RWPE2 (cell line): ENCODE measurements at regions not wholly inside any gene's neighbourhood (a gene's known extent, or its start where the extent isn't known, plus 50 kb on each side); places are given as distances from the start of the nearest gene placed in this dataset.

Experiments
- ATAC-seq: fragments of 200-7000 bp; cut with Tn5 transposase; 3 replicates; pipeline ENCODE4 v1.9.1; 2021; ENCODE audit warnings: low read depth
- DNase-seq: peaks from one replicate; pipeline ENCODE4 v3.0.0-alpha.2; 2020; ENCODE audit warnings: low spot score
- H3K27ac ChIP-seq: fragments of 450-650 bp; 2 replicates; pipeline ENCODE4 v1.5.1; 2017; ENCODE audit warnings: mild to moderate bottlenecking; ENCODE audit not compliant: poor library complexity, severe bottlenecking
- H3K27me3 ChIP-seq: fragments of 250-450 bp; sonication (Bioruptor Pico); 2 replicates; pipeline ENCODE4 v1.5.1; 2021; ENCODE audit warnings: mild to moderate bottlenecking, moderate library complexity; ENCODE audit not compliant: insufficient read depth, poor library complexity, severe bottlenecking
- H3K36me3 ChIP-seq: fragments of 250-450 bp; sonication (Bioruptor Pico); 2 replicates; pipeline ENCODE4 v1.5.1; 2020; ENCODE audit warnings: low read depth, mild to moderate bottlenecking, moderate library complexity
- H3K4me1 ChIP-seq: fragments of 250-450 bp; sonication (Bioruptor Pico); 2 replicates; pipeline ENCODE4 v1.5.1; 2021; ENCODE audit warnings: mild to moderate bottlenecking, moderate library complexity; ENCODE audit not compliant: insufficient read depth, poor library complexity, severe bottlenecking
- H3K4me3 ChIP-seq: fragments of 250-450 bp; sonication (Bioruptor Pico); 2 replicates; pipeline ENCODE4 v1.5.1; 2021; ENCODE audit warnings: mild to moderate bottlenecking, moderate library complexity; ENCODE audit not compliant: severe bottlenecking
- H3K9me3 ChIP-seq: fragments of 250-450 bp; sonication (Bioruptor Pico); 2 replicates; pipeline ENCODE4 v1.5.1; 2021; ENCODE audit warnings: mild to moderate bottlenecking, moderate library complexity; ENCODE audit not compliant: severe bottlenecking
- TF ChIP-seq, protein P1 (sequence below): fragments of 450-650 bp; IDR thresholded peaks from one replicate; pipeline ENCODE4 v1.5.1; 2017; ENCODE audit warnings: mild to moderate bottlenecking, moderate library complexity; ENCODE audit not compliant: poor library complexity, severe bottlenecking

DNA sequence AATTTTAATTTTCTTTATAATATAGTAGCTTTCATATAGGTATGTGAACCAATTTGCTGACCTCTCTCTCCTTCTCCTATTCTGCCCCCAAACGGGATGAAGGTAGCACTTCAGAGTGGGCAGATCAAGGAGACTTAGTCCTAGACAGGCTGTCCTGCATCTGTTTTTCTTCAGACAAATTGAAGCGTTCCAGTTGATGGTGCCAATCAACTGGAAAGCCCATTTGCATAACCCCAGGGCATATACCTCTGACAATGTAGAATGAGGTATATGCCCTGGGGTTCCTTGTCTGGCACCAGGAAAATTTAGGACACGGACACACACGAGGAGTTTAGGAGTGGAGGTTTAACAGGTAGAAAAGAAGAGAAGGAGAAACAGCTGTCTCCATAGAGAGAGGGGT lies 502.9 kb downstream of the HTR7 start:
- no peaks in the 10 kb centered on the region for H3K27me3 ChIP-seq
- no peaks in the 10 kb centered on the region for H3K4me1 ChIP-seq
- no peak overlapping the region for H3K4me3 ChIP-seq
- H3K9me3 ChIP-seq = no peaks in the 10 kb centered on the region
- no peaks in the 10 kb centered on the region for H3K36me3 ChIP-seq
- TF ChIP-seq, protein P1, sequence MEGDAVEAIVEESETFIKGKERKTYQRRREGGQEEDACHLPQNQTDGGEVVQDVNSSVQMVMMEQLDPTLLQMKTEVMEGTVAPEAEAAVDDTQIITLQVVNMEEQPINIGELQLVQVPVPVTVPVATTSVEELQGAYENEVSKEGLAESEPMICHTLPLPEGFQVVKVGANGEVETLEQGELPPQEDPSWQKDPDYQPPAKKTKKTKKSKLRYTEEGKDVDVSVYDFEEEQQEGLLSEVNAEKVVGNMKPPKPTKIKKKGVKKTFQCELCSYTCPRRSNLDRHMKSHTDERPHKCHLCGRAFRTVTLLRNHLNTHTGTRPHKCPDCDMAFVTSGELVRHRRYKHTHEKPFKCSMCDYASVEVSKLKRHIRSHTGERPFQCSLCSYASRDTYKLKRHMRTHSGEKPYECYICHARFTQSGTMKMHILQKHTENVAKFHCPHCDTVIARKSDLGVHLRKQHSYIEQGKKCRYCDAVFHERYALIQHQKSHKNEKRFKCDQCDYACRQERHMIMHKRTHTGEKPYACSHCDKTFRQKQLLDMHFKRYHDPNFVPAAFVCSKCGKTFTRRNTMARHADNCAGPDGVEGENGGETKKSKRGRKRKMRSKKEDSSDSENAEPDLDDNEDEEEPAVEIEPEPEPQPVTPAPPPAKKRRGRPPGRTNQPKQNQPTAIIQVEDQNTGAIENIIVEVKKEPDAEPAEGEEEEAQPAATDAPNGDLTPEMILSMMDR = no peak
- no peak overlapping the region for H3K27ac ChIP-seq
- ATAC-seq (no peak), DNase-seq (no peak)

DNA sequence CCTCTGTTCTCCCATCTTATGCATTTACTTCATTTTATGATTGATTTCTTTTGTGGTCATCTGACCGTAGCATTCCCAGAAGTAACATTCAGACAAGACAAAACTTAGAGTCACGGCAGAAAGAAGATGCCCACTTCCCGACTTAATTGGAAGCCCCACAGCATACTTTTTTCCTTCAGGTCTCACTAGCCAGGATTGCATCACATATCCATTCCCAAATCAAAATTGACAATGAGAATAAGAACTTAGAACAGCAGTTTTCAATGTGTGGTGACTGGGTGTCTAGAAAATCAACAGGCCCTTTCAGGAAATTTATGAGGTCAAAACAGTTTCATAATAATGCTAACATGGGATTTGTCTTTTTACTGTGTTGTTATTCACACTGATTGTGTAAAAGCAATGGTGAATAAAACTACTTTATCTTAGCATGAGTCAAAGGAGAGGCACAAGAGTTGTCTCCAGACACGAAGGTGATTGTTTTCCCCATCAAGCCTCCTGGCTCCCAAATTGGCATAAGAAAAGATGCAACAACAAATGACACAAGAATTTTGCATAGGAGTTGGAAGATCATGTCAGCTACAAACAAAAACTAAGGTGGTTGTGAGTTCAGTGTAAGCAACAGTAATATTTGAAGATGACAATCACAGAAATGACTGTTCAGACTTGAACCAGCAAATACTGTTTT lies 493.9 kb downstream of the HTR7 start:
- Histone ChIP-seq H3K4me3 (no peak overlapping the region), H3K4me1 (no peaks in the 10 kb centered on the region), H3K27ac (no peak overlapping the region), H3K27me3 (no peaks in the 10 kb centered on the region), H3K9me3 (no peaks in the 10 kb centered on the region), H3K36me3 (no peaks in the 10 kb centered on the region)
- TF ChIP-seq, protein P1 = no peak
- no peak for DNase-seq
- ATAC-seq = no peak

DNA sequence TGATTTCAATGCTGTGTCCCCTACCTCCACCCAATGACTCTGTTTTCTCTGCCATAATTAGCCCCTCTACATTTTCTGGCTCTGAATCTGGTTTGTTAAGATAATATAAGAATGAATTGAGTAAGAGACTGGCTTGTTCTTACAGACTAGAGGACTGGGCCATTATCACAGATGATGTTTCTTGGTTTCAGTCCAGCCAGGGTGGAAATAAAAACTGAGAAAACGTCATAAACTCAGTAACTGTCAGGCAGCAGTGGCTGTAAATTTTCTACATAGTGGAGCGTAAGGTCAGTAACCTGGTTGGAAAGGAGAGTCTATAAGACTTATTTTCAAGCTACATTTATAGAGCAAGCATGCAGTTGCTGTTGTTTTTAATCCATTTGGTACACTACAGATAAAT lies 485.4 kb downstream of the HTR7 start:
- H3K36me3 ChIP-seq = no peaks in the 10 kb centered on the region
- H3K9me3 ChIP-seq = no peaks in the 10 kb centered on the region
- no peaks in the 10 kb centered on the region for H3K4me1 ChIP-seq
- TF ChIP-seq, protein P1 = no peak
- no peaks in the 10 kb centered on the region for H3K27me3 ChIP-seq
- no peak overlapping the region for H3K27ac ChIP-seq
- H3K4me3 ChIP-seq = no peak overlapping the region
- ATAC-seq (no peak), DNase-seq (no peak)

DNA sequence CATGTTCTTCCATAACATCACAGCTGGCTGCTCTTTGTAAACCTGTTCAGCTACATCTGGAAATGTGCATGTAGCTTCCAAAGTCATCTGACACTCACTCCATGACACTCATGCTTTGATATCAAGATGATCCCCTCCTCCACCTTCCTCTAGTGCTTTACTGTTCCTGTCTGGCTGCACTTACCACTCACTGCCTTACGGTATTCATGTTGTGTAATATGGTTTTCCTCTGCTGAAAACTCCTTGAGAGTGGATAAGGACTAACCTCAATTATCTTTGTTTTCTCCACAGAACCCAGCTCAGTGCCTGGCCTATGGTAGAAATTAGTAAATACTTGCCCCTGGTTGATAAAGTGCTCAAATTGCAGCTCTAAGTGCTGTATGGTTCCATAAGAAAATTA lies 483.9 kb downstream of the HTR7 start:
- TF ChIP-seq, protein P1 = no peak
- H3K27me3 ChIP-seq = no peaks in the 10 kb centered on the region
- ATAC-seq = no peak

DNA sequence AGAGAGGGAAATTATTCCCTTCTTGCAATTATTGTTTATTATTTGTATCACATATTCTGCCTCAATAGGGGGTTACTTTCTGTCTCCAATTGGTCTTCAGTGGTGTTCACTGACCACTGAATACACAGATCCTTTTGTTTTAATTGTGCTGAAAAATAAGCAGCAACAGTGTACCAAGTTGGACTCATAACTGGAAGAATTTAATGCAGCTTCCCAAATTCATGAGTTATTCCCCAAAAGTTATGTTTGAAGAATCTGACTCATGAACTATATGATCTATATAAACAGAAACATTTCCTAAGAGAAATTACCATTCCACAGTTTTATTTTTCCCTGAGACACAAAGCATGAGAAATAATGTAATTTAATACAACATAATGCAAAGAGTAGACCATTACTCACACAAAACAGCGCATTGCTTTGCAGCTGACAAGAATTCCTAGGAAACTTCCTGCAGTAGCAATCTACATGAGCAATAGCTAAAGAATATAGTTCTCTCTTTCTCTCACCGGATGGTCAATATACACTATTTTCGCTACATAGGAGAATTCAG lies 479.2 kb downstream of the HTR7 start:
- H3K27me3 ChIP-seq = no peaks in the 10 kb centered on the region
- H3K9me3 ChIP-seq = no peaks in the 10 kb centered on the region
- no peaks in the 10 kb centered on the region for H3K4me1 ChIP-seq
- H3K27ac ChIP-seq = no peak overlapping the region
- no peak overlapping the region for H3K4me3 ChIP-seq
- no peak for DNase-seq
- no peaks in the 10 kb centered on the region for H3K36me3 ChIP-seq
- peak; percentile 70 for ATAC-seq
- TF ChIP-seq, protein P1 = no peak

More for the DNA sequence above, 483.9 kb downstream of the HTR7 start:
- Histone ChIP-seq H3K9me3 (no peaks in the 10 kb centered on the region), H3K4me3 (no peak overlapping the region), H3K27ac (no peak overlapping the region), H3K36me3 (no peaks in the 10 kb centered on the region), H3K4me1 (no peaks in the 10 kb centered on the region)
- no peak for DNase-seq
